ENCODE measurements at regions not wholly inside any gene's neighbourhood (a gene's known extent, or its start where the extent isn't known, plus 50 kb on each side); places are given as distances from the start of the nearest gene placed in this dataset.

- DNase-seq (ENCODE audit: low read depth), result no peak
These were observed 53.9 kb downstream of the BARX1 start for GRCh38 chr9:93900971-93901861.

- DNase-seq (ENCODE audit: low read depth), result no peak
These were observed 54.7 kb downstream of the BARX1 start for GRCh38 chr9:93900436-93900819.

- no peak for DNase-seq (ENCODE audit: low read depth)
These were observed 55.3 kb downstream of the BARX1 start for GRCh38 chr9:93899609-93900435.

- DNase-seq (ENCODE audit: low read depth), result no peak
These were observed 56.4 kb downstream of the BARX1 start for GRCh38 chr9:93898502-93899426.

GRCh38 chr9:93898026-93898425, 57.1 kb downstream of the BARX1 start:
- DNase-seq (ENCODE audit: low read depth), result no peak

- DNase-seq (ENCODE audit: low read depth), result no peak
These were observed 57.8 kb downstream of the BARX1 start for GRCh38 chr9:93897075-93897970.

GRCh38 chr9:93896496-93897033, 58.6 kb downstream of the BARX1 start:
- no peak for DNase-seq (ENCODE audit: low read depth)

GRCh38 chr9:93896093-93896492, 59.1 kb downstream of the BARX1 start:
- DNase-seq (ENCODE audit: low read depth), result no peak

GRCh38 chr9:93895535-93895934, 59.6 kb downstream of the BARX1 start:
- DNase-seq (ENCODE audit: low read depth), result no peak

GRCh38 chr9:93894691-93895079, 60.5 kb downstream of the BARX1 start:
- no peak for DNase-seq (ENCODE audit: low read depth)

GRCh38 chr9:93893899-93894690, 61.1 kb downstream of the BARX1 start:
- no peak for DNase-seq (ENCODE audit: low read depth)

- no peak for DNase-seq (ENCODE audit: low read depth)
These were observed 62.0 kb downstream of the BARX1 start for GRCh38 chr9:93893194-93893593.

GRCh38 chr9:93892748-93893147, 62.4 kb downstream of the BARX1 start:
- no peak for DNase-seq (ENCODE audit: low read depth)

- no peak for DNase-seq (ENCODE audit: low read depth)
These were observed 63.4 kb downstream of the BARX1 start for GRCh38 chr9:93891549-93892310.

GRCh38 chr9:93891050-93891449, 64.1 kb downstream of the BARX1 start:
- DNase-seq (ENCODE audit: low read depth), result no peak

GRCh38 chr9:93890436-93890935, 64.7 kb downstream of the BARX1 start:
- no peak for DNase-seq (ENCODE audit: low read depth)

GRCh38 chr9:93886911-93887310, 68.2 kb downstream of the BARX1 start:
- no peak for DNase-seq (ENCODE audit: low read depth)

GRCh38 chr9:93884808-93885207, 70.3 kb downstream of the BARX1 start:
- no peak for DNase-seq (ENCODE audit: low read depth)
